OCI-LY1 (cell line): ENCODE measurements at regions not wholly inside any gene's neighbourhood (a gene's known extent, or its start where the extent isn't known, plus 50 kb on each side); places are given as distances from the start of the nearest gene placed in this dataset.

Source experiments
- H2AFZ ChIP-seq: fragments of 200-600 bp; sonication (generic), shearing (Covaris generic); 2 replicates; pipeline ENCODE4 v1.6.0; 2014; ENCODE audit warnings: antibody characterized with exemption, mild to moderate bottlenecking, low read length
- H3F3A ChIP-seq: fragments of 200-600 bp; sonication (generic), shearing (Covaris generic); 2 replicates; pipeline ENCODE4 v1.6.0; 2014; ENCODE audit warnings: mild to moderate bottlenecking, antibody characterized with exemption, low read length, moderate library complexity; ENCODE audit not compliant: insufficient read depth
- H3K27ac ChIP-seq: fragments of 200-600 bp; sonication (generic); 2 replicates; pipeline ENCODE4 v1.5.1; 2014; ENCODE audit warnings: low read length, mixed run types, mild to moderate bottlenecking, low read depth; ENCODE audit not compliant: poor library complexity, severe bottlenecking
- H3K27me3 ChIP-seq: fragments of 200-600 bp; sonication (generic); 2 replicates; pipeline ENCODE4 v1.6.0; 2014; ENCODE audit warnings: antibody characterized with exemption, mild to moderate bottlenecking, low read length, moderate library complexity; ENCODE audit not compliant: insufficient read depth
- H3K36me3 ChIP-seq: fragments of 200-600 bp; sonication (generic); 2 replicates; pipeline ENCODE4 v1.6.1; 2014; ENCODE audit warnings: mild to moderate bottlenecking, antibody characterized with exemption, low read length, moderate library complexity, mixed read lengths; ENCODE audit not compliant: insufficient read depth
- H3K4me1 ChIP-seq: fragments of 200-600 bp; sonication (generic); 2 replicates; pipeline ENCODE4 v1.5.1; 2014; ENCODE audit warnings: mild to moderate bottlenecking, low read length, moderate library complexity; ENCODE audit not compliant: insufficient read depth, severe bottlenecking
- H3K4me2 ChIP-seq: fragments of 200-600 bp; sonication (generic), shearing (Covaris generic); 2 replicates; pipeline ENCODE4 v1.6.1; 2014; ENCODE audit warnings: low read length
- H3K4me3 ChIP-seq: fragments of 200-600 bp; sonication (generic); 2 replicates; pipeline ENCODE4 v1.5.1; 2014; ENCODE audit warnings: low read length, low read depth, mild to moderate bottlenecking, mixed read lengths; ENCODE audit not compliant: poor library complexity, severe bottlenecking
- H3K79me2 ChIP-seq: fragments of 200-600 bp; shearing (Covaris generic); 2 replicates; pipeline ENCODE4 v1.6.1; 2016; ENCODE audit warnings: mixed run types, low read length, mixed read lengths; ENCODE audit not compliant: insufficient read depth
- H3K9ac ChIP-seq: fragments of 200-600 bp; sonication (generic), shearing (Covaris generic); 2 replicates; pipeline ENCODE4 v1.6.1; 2014; ENCODE audit warnings: mild to moderate bottlenecking, low read length, mixed read lengths
- H3K9me2 ChIP-seq: fragments of 200-600 bp; sonication (generic), shearing (Covaris generic); 2 replicates; pipeline ENCODE4 v1.6.1; 2014; ENCODE audit warnings: low read depth, mild to moderate bottlenecking, low read length, mixed read lengths
- H3K9me3 ChIP-seq: fragments of 200-600 bp; shearing (Covaris generic); 2 replicates; pipeline ENCODE4 v1.6.1; 2014; ENCODE audit warnings: low read length, mixed read lengths
- H4K20me1 ChIP-seq: fragments of 200-600 bp; sonication (generic), shearing (Covaris generic); 2 replicates; pipeline ENCODE4 v1.6.0; 2016; ENCODE audit warnings: mild to moderate bottlenecking, low read length; ENCODE audit not compliant: insufficient read depth
- CTCF ChIP-seq: fragments of 200-600 bp; sonication (generic), shearing (Covaris generic); IDR thresholded peaks from 2 replicates; pipeline ENCODE4 v1.5.1; 2017; ENCODE audit warnings: mild to moderate bottlenecking, antibody characterized with exemption, low read length, moderate library complexity, mixed read lengths
- EZH2 ChIP-seq: fragments of 200-600 bp; sonication (generic), shearing (Covaris generic); IDR thresholded peaks from 2 replicates; pipeline ENCODE4 v1.8.0; 2017; ENCODE audit warnings: borderline replicate concordance, mixed run types, mild to moderate bottlenecking, antibody characterized with exemption, low read length, moderate library complexity, mixed read lengths

- H3K79me2 ChIP-seq, result no peaks in the 10 kb centered on the region
- no peak overlapping the region for H3K4me2 ChIP-seq
- no peaks in the 10 kb centered on the region for H3K4me1 ChIP-seq
Measured at GRCh38 chr16:85385463-85386331, 227.4 kb upstream of the GSE1 start.

GRCh38 chr16:85386467-85387170 lies 226.5 kb upstream of the GSE1 start:
- Histone ChIP-seq H3K9me3 (no peaks in the 10 kb centered on the region), H3K27ac (no peak overlapping the region), H3K79me2 (no peaks in the 10 kb centered on the region), H3K9ac (no peak overlapping the region), H4K20me1 (no peaks in the 10 kb centered on the region), H3K9me2 (no peaks in the 10 kb centered on the region), H3F3A (no peaks in the 10 kb centered on the region), H3K36me3 (no peaks in the 10 kb centered on the region), H3K4me1 (no peaks in the 10 kb centered on the region), H3K4me3 (no peak overlapping the region), H3K27me3 (no peaks in the 10 kb centered on the region; the same call in 1 of the 2 replicates), H2AFZ (no peak overlapping the region), H3K4me2 (no peak overlapping the region)
- TF ChIP-seq EZH2 (no peak), CTCF (no peak)

More at GRCh38 chr16:85385463-85386331, 227.4 kb upstream of the GSE1 start:
- Histone ChIP-seq H3K27ac (no peak overlapping the region), H2AFZ (no peak overlapping the region), H3K4me3 (no peak overlapping the region), H4K20me1 (no peaks in the 10 kb centered on the region), H3K27me3 (no peaks in the 10 kb centered on the region; the same call in 1 of the 2 replicates), H3K9me2 (no peaks in the 10 kb centered on the region), H3F3A (no peaks in the 10 kb centered on the region), H3K9ac (no peak overlapping the region), H3K9me3 (no peaks in the 10 kb centered on the region), H3K36me3 (no peaks in the 10 kb centered on the region)
- TF ChIP-seq EZH2 (no peak), CTCF (no peak)

GRCh38 chr16:85387171-85387507 lies 226.0 kb upstream of the GSE1 start:
- Histone ChIP-seq H3F3A (no peaks in the 10 kb centered on the region), H3K4me1 (no peaks in the 10 kb centered on the region), H3K9me3 (no peaks in the 10 kb centered on the region), H3K9me2 (no peaks in the 10 kb centered on the region), H3K27ac (no peak overlapping the region), H3K36me3 (no peaks in the 10 kb centered on the region), H3K9ac (no peak overlapping the region), H3K27me3 (no peaks in the 10 kb centered on the region; the same call in 1 of the 2 replicates), H3K4me3 (no peak overlapping the region), H4K20me1 (no peaks in the 10 kb centered on the region), H2AFZ (no peak overlapping the region), H3K4me2 (no peak overlapping the region), H3K79me2 (no peaks in the 10 kb centered on the region)
- TF ChIP-seq CTCF (no peak), EZH2 (no peak)
